K562 (cell line): ENCODE measurements at regions not wholly inside any gene's neighbourhood (a gene's known extent, or its start where the extent isn't known, plus 50 kb on each side); places are given as distances from the start of the nearest gene placed in this dataset.

ENCODE experiments used
- ATF2 ChIP-seq: sonication (generic); formaldehyde crosslinking; IDR thresholded peaks from 2 replicates; pipeline ENCODE4 v1.8.1; 2022; ENCODE audit warnings: missing genetic modification reagents
- ELK1 ChIP-seq: sonication (generic); formaldehyde crosslinking; IDR thresholded peaks from 2 replicates; pipeline ENCODE4 v1.8.1; 2022; ENCODE audit warnings: missing genetic modification reagents
- HDAC2 ChIP-seq: fragments of 450-650 bp; IDR thresholded peaks from 2 replicates; pipeline ENCODE4 v1.6.1; 2016; ENCODE audit warnings: mild to moderate bottlenecking
- JUN ChIP-seq, 2 experiments: sonication (generic) in 1 of 2; formaldehyde crosslinking in 1 of 2; IDR thresholded peaks; 2 replicates each; pipeline versions ENCODE4 v1.6.1 to v1.8.0; 2012 to 2022; ENCODE audit warnings: borderline replicate concordance in 2 of 2, mild to moderate bottlenecking in 2 of 2, improper control_type of control experiment in 1 of 2, low read depth in 1 of 2, low read length in 1 of 2, missing genetic modification reagents in 1 of 2
- NFYB ChIP-seq: IDR thresholded peaks from 2 replicates; pipeline ENCODE4 v1.6.1; 2011; ENCODE audit warnings: mild to moderate bottlenecking, moderate library complexity; ENCODE audit not compliant: insufficient read length; ENCODE audit errors: extremely low read depth
- TF ChIP-seq, protein P1 (sequence below), 3 experiments: IDR thresholded peaks in 2 of 3; conservative IDR thresholded peaks in 1 of 3; 2 replicates each; pipeline ENCODE4 v1.5.1; 2011 to 2012; ENCODE audit warnings: low read length in 3 of 3, mild to moderate bottlenecking in 3 of 3, control low read depth in 2 of 3, improper control_type of control experiment in 1 of 3, inconsistent platforms in 1 of 3, low read depth in 1 of 3, mixed read lengths in 1 of 3, moderate library complexity in 1 of 3; ENCODE audit not compliant: insufficient read depth in 2 of 3

DNA sequence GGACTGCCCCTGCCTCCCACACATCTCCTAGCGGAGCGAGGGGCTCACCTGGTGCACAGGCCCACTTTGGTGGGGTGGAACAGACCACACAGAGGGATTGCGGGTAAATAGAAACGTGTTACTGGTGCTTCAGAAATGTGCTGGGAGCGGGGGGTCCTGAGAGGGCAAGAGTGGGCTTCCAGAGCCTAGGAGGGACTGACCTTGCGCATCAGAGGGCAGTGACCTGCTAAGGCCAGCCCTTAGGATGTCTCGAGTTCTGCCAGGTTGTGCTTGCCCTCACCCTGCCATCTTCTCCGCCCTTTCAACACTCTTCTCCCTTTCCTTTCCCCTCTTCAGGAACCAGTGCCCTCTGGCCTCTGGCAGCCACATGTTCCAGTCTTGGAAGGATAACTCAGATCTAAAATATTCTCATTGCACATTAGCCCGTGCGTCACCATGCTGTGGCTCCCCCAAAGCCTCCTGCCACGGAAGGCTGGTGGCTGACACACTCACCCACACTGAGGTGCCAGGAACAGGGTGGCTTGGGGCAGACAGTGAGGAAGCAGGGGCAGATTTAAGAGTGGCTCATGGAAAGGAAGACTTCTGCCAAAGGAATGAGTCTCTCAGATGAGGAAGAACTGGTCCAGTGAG, 89.6 kb downstream of the MCFD2 start:
- TF ChIP-seq ATF2 (no peak), JUN (IDR thresholded peaks at IDR 0.05; ENCODE audit: borderline replicate concordance, low read depth, low read length) (no peak), JUN (CRISPR knock-in tag; IDR thresholded peaks at IDR 0.05; ENCODE audit: borderline replicate concordance) (no peak), NFYB (no peak), ELK1 (no peak), HDAC2 (no peak)
- TF ChIP-seq, protein P1, sequence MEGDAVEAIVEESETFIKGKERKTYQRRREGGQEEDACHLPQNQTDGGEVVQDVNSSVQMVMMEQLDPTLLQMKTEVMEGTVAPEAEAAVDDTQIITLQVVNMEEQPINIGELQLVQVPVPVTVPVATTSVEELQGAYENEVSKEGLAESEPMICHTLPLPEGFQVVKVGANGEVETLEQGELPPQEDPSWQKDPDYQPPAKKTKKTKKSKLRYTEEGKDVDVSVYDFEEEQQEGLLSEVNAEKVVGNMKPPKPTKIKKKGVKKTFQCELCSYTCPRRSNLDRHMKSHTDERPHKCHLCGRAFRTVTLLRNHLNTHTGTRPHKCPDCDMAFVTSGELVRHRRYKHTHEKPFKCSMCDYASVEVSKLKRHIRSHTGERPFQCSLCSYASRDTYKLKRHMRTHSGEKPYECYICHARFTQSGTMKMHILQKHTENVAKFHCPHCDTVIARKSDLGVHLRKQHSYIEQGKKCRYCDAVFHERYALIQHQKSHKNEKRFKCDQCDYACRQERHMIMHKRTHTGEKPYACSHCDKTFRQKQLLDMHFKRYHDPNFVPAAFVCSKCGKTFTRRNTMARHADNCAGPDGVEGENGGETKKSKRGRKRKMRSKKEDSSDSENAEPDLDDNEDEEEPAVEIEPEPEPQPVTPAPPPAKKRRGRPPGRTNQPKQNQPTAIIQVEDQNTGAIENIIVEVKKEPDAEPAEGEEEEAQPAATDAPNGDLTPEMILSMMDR (IDR thresholded peaks at IDR 0.05 in 2 of 3, conservative IDR thresholded peaks at IDR 0.05 in 1 of 3; ENCODE audit: insufficient read depth in 2 of 3, low read depth in 1 of 3, low read length in 3 of 3) = no peak
